ENCODE measurements at regions not wholly inside any gene's neighbourhood (a gene's known extent, or its start where the extent isn't known, plus 50 kb on each side); places are given as distances from the start of the nearest gene placed in this dataset.

DNA sequence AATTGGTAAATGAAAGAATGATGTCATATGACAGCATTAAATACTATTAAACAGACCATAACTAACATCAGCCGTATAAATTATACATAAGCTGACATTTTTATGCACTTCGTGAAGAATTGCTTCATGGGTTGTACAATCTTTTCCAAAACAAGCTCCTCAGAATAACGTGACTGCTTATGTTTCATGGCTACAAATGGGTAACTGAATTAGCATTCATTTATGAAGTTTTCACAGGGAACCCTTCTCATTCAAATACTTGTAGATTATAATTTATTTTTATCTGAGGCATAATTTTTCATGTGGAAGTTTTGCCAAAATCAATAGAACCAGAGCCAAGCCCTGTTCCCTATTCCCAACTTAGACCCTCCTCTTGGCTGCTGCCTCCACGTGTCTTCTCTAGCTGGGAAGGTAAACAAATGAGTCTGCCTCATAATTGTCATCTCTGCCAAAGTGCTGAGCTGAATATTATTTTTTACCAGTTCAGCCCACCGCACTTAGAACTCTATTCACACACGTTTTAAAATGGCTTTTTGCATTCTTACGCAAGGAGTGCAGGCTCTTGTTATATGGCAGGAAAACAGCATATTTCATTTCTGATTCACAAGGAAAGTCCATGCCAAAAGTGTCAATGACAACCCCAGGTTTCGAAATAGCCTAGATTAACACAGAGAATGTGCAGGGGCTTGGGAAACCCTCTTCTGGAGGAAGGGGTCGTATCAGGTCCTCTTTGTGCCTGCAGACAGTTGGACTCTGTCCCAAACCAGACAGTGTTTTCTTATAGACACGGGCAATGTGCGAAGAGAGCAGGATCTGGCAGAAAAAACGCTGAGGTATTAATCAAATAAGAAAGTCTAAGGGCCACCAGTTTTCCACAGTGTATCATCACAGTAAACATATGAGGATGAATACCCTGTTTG is 370.7 kb upstream of the MGMT start:
- DNase-seq (ENCODE audit: low read depth): no peak
- TF ChIP-seq, protein P1, sequence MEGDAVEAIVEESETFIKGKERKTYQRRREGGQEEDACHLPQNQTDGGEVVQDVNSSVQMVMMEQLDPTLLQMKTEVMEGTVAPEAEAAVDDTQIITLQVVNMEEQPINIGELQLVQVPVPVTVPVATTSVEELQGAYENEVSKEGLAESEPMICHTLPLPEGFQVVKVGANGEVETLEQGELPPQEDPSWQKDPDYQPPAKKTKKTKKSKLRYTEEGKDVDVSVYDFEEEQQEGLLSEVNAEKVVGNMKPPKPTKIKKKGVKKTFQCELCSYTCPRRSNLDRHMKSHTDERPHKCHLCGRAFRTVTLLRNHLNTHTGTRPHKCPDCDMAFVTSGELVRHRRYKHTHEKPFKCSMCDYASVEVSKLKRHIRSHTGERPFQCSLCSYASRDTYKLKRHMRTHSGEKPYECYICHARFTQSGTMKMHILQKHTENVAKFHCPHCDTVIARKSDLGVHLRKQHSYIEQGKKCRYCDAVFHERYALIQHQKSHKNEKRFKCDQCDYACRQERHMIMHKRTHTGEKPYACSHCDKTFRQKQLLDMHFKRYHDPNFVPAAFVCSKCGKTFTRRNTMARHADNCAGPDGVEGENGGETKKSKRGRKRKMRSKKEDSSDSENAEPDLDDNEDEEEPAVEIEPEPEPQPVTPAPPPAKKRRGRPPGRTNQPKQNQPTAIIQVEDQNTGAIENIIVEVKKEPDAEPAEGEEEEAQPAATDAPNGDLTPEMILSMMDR (IDR thresholded peaks at IDR 0.05; ENCODE audit: insufficient read depth, low read depth, low read length, missing control alignments): no peak
- no peak overlapping the region for H3K4me3 ChIP-seq (ENCODE audit: low read depth, low read length)

DNA sequence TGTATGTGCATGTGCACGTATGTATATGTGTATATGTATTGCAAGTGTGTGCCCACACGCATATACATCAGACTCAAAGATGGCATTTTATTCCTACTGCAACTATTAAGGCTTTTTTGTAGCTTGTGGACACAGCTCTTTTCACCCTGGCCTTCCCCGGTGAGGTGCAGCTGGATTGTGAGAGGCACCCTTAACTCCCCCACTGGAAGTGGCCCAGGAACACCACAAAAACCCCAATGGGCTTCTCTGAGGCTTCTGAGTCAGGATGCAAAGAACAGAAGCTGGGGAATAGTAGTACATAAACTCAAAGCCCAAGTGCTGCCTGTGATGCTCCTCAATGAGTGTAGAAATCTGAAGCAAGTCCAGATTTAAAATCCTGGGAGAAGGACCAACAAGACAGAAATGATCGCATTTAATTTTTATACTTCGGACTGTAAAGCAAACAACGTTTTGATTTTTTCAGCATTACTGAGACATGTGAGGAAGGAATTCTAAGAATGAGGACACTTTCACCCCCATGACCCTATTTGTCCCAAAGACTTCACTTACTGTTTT is 369.2 kb upstream of the MGMT start:
- no peak for DNase-seq (ENCODE audit: low read depth)
- TF ChIP-seq, protein P1 (IDR thresholded peaks at IDR 0.05; ENCODE audit: insufficient read depth, low read depth, low read length, missing control alignments): no peak
- H3K4me3 ChIP-seq (ENCODE audit: low read depth, low read length): no peak overlapping the region

DNA sequence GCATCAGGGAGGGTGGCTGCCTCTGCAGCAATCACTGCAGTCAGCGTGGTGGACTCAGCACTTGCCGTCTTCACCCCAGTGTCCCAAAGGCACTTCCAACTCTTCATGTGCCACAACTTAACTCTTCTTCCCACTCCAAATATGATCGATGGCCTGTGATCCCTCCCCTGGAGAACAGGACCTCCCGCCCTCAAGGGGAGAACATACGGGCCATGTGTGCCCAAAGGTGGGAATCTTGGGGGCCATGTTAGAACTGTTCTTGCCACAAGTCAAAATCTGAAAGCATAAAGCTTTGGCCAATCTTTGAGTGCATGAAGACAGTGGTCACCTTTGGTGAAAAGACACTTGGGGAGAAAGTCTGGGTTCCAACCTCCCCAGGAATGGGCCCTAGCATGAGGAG is 368.5 kb upstream of the MGMT start:
- no peak for DNase-seq (ENCODE audit: low read depth)
- TF ChIP-seq, protein P1 (IDR thresholded peaks at IDR 0.05; ENCODE audit: insufficient read depth, low read depth, low read length, missing control alignments): no peak
- no peak overlapping the region for H3K4me3 ChIP-seq (ENCODE audit: low read depth, low read length)

DNA sequence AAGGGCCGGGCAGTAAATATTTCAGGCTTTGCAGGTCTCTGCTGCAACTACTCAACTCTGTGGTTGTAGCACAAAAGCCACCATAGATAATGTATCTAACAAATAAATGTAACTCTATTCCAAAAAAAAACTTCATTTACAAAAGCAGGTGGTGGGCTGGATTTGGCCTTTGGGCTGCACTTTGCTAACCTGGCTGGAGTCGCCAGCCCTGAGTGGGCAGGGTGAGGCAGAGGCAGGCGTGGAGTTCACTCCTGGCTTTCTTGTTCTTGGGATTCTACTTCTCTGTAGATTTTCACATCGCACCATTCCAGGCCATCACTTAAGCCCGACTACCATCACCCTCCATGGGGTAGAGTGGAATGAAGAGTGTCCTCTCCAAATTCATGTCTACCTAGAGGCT is 367.6 kb upstream of the MGMT start:
- no peak overlapping the region for H3K4me3 ChIP-seq (ENCODE audit: low read depth, low read length)
- no peak for DNase-seq (ENCODE audit: low read depth)
- TF ChIP-seq, protein P1 (IDR thresholded peaks at IDR 0.05; ENCODE audit: insufficient read depth, low read depth, low read length, missing control alignments): no peak

DNA sequence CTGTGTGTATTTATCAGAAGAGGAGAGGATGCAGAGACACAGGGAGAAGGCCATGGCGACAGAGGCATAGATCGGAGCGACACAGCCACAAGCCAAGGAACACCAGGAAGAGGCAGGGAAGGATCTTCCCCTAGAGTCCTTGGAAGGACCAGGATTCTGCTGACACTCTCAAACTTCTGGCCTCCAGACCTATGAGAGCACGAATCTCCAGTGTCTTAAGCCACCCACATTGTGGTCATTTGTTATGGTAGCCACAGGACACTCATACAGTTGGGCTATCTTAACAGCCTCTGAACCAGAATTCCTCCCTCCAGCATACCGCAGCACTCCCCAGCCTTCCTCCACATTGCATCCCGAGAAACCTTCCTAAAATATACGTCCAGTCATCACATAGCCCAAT is 367.0 kb upstream of the MGMT start:
- TF ChIP-seq, protein P1 (IDR thresholded peaks at IDR 0.05; ENCODE audit: insufficient read depth, low read depth, low read length, missing control alignments): no peak
- no peak overlapping the region for H3K4me3 ChIP-seq (ENCODE audit: low read depth, low read length)
- no peak for DNase-seq (ENCODE audit: low read depth)

DNA sequence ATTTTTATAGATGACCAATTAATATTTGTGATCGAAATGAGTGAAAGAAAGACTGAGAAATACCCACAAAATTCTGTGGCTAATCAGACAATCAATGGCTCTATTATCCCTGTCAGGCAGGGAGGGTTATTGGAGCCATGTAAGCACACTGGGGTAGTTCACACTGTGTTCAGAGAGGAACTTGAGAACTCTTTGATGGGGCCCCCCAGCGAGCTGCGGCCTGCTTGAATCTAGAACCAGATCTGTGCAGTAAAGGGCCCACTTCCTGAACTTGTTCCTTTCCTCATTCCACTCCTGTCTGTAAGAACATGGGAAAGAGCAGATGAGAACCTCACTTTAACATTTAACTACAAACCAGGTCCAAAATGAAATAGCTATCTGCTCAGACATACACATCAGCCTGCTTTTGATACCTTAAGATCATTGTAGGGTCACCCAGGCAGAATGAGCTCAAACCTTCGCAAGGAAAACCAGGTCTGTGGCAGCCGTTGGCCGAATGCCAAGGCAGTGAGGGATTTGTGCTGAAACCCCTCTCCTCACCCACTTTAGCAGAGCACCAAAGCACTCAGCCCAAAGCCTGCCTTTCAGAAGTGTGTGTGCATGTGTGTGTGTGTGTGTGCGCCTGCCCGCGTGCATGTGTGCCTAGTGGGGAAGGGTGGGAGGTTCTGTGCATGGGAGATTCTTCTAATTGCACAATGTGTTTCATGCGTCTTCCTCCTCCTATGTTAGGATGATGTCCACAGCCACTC is 365.6 kb upstream of the MGMT start:
- TF ChIP-seq, protein P1 (IDR thresholded peaks at IDR 0.05; ENCODE audit: insufficient read depth, low read depth, low read length, missing control alignments): no peak
- no peak overlapping the region for H3K4me3 ChIP-seq (ENCODE audit: low read depth, low read length)
- DNase-seq (ENCODE audit: low read depth): no peak

All from GM12865 (cell line).